Mucosa of rectum (tissue), 2 donors: ENCODE measurements at regions not wholly inside any gene's neighbourhood (a gene's known extent, or its start where the extent isn't known, plus 50 kb on each side); places are given as distances from the start of the nearest gene placed in this dataset.

Experiments used
- H3K27ac ChIP-seq, 2 donors: one replicate each; pipeline ENCODE4 v1.7.0; 2013; ENCODE audit warnings: inconsistent platforms in 2 of 2, low read depth in 2 of 2, low read length in 2 of 2
- H3K27me3 ChIP-seq, 2 donors: one replicate each; pipeline ENCODE4 v1.7.0; 2013; ENCODE audit warnings: low read length in 2 of 2; ENCODE audit not compliant: control insufficient read depth in 2 of 2, insufficient read depth in 2 of 2
- H3K36me3 ChIP-seq, 2 donors: one replicate each; pipeline ENCODE4 v1.7.0; 2013; ENCODE audit warnings: low read length in 2 of 2; ENCODE audit not compliant: control insufficient read depth in 2 of 2, insufficient read depth in 2 of 2
- H3K4me1 ChIP-seq, 2 donors: one replicate each; pipeline ENCODE4 v1.7.0; 2013; ENCODE audit warnings: low read length in 2 of 2, mild to moderate bottlenecking in 1 of 2; ENCODE audit not compliant: control insufficient read depth in 2 of 2, insufficient read depth in 2 of 2
- H3K4me3 ChIP-seq, 2 donors: one replicate each; pipeline ENCODE4 v1.7.0; 2013; ENCODE audit warnings: low read length in 2 of 2
- H3K9ac ChIP-seq, 2 donors: one replicate each; pipeline ENCODE4 v1.7.0; 2013; ENCODE audit warnings: low read length in 2 of 2, low read depth in 1 of 2, mild to moderate bottlenecking in 1 of 2
- H3K9me3 ChIP-seq, 2 donors: one replicate each; pipeline ENCODE4 v1.7.0; 2013; ENCODE audit warnings: low read length in 2 of 2; ENCODE audit not compliant: control insufficient read depth in 2 of 2
- donor health status: healthy.
- donor health status: Normal muscosa, but diverticular disease.

DNA sequence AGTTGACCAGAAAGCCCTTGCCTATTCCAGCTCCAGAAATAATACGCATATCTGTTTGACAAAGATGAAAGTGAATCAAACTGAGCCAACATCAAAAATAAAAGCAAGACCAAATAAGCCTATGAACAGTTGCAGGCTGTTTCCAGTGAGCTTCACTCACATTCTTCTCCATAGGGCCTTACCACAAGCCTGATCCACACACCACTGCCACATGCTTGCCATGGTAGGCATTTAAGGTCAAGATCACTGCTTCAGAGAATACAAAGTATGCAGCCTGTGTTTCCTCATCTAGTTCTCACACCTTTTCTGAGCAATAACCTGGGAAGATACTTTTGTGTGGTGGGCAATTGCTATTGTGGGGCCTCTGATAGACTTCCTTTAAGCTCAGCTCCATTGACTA is 1060.2 kb downstream of the CDH11 start:
- H3K9ac ChIP-seq: no peak overlapping the region
- H3K4me1 ChIP-seq: no peaks in the 10 kb centered on the region
- no peaks in the 10 kb centered on the region for H3K9me3 ChIP-seq
- no peaks in the 10 kb centered on the region for H3K27me3 ChIP-seq
- no peaks in the 10 kb centered on the region for H3K36me3 ChIP-seq
- no peak overlapping the region for H3K27ac ChIP-seq
- H3K4me3 ChIP-seq: no peak overlapping the region

DNA sequence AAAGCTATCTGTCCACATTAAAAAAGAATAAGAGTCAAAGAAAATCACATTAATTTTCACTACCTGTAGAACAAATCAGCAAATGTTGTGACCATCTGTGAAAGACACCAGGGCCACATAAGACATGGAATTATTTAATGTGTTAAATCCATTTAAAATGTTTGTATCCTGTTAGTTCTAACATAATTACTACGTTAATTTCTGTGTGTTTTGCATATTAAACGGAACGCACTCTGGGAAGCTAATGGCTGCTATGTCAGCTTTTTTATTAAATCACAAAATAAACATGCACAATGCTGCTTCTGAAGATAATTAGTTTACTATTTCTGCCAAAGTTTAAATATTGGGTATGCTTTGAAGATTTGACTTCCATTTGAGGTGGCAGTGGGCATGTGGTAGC is 1061.2 kb downstream of the CDH11 start:
- Histone ChIP-seq H3K4me1 (no peaks in the 10 kb centered on the region), H3K9me3 (no peaks in the 10 kb centered on the region), H3K36me3 (no peaks in the 10 kb centered on the region), H3K27ac (no peak overlapping the region), H3K9ac (no peak overlapping the region), H3K4me3 (no peak overlapping the region), H3K27me3 (no peaks in the 10 kb centered on the region)

DNA sequence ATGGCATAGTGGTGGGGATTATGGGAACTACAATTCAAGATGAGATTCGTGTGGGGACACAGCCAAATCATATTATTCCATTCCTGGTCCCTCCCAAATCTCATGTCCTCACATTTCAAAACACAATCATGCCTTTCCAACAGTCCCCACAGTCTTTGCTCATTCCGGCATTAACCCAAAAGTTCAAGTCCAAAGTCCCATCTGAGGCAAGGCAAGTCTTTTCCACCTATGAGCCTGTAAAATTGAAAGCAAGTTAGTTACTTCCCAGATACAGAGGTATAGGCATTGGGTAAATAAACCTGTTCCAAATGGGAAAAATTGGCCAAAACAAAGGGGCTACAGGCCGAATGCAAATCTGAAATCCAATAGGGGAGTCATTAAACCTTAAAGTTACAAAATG is 1063.2 kb downstream of the CDH11 start:
- Histone ChIP-seq H3K4me1 (no peaks in the 10 kb centered on the region), H3K36me3 (no peaks in the 10 kb centered on the region), H3K4me3 (no peak overlapping the region), H3K9ac (no peak overlapping the region), H3K27ac (no peak overlapping the region), H3K9me3 (no peaks in the 10 kb centered on the region), H3K27me3 (no peaks in the 10 kb centered on the region)

DNA sequence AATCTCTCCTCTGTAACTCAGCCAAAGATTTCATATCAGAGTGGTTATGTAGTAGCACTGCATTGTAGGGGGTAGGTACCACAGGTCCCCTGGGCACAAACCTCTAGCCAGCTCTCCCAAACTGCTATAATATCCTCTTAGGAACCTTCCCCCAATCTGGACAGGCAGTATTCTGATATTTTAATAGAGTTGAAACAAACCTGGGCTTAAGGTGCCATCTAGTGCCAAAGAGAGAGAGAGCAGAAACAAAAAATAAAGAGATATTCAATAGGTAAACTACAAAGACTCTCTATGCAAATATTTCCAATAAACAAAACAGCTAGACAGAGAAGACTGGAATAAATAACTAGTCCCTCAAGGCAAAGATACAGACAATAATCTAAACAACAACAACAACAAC is 1070.0 kb downstream of the CDH11 start:
- H3K36me3 ChIP-seq: no peaks in the 10 kb centered on the region
- H3K9me3 ChIP-seq: no peaks in the 10 kb centered on the region
- H3K27ac ChIP-seq: no peak overlapping the region
- no peaks in the 10 kb centered on the region for H3K4me1 ChIP-seq
- H3K27me3 ChIP-seq: no peaks in the 10 kb centered on the region
- H3K4me3 ChIP-seq: no peak overlapping the region
- H3K9ac ChIP-seq: no peak overlapping the region

DNA sequence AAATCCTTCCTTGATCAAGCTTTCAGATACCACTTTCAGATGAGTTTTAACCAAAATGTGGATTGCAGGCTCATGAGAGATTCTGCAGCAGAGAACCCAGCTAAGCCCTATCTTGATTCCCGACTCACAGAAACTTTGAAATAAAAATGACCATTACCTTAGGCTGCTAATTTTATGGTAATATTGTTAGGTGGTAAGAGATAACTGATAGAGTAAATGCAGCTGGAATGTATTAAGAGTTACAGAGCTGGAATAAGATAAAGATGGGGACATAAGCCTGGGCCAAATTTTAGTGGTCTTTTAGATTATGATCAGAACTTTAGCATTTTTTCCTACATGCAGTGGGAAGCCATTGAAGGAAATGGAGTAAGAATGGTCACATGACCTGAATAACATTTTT is 1074.0 kb downstream of the CDH11 start:
- Histone ChIP-seq H3K27ac (no peak overlapping the region), H3K4me1 (no peaks in the 10 kb centered on the region), H3K36me3 (no peaks in the 10 kb centered on the region), H3K27me3 (no peaks in the 10 kb centered on the region), H3K9ac (no peak overlapping the region), H3K4me3 (no peak overlapping the region), H3K9me3 (no peaks in the 10 kb centered on the region)

DNA sequence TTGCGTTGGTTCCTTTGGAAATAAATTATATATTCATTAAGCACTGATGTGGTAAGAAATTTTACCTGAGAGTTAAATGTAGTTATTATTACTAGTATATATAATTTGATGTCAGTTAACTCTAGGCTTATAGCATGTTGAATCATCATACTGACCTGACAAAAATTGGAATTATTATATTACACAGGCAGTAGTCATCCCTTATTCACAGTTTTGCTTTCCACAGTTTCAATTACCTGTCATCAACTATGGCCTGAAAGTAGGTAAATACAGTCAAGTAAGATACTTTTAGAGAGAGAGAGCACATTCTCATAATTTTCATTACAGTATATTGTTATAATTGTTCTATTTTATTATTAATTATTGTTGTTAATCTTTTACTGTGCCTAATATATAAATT is 1074.7 kb downstream of the CDH11 start:
- no peak overlapping the region for H3K9ac ChIP-seq
- H3K36me3 ChIP-seq: no peaks in the 10 kb centered on the region
- no peak overlapping the region for H3K4me3 ChIP-seq
- H3K9me3 ChIP-seq: no peaks in the 10 kb centered on the region
- no peaks in the 10 kb centered on the region for H3K4me1 ChIP-seq
- H3K27me3 ChIP-seq: no peaks in the 10 kb centered on the region
- no peak overlapping the region for H3K27ac ChIP-seq

DNA sequence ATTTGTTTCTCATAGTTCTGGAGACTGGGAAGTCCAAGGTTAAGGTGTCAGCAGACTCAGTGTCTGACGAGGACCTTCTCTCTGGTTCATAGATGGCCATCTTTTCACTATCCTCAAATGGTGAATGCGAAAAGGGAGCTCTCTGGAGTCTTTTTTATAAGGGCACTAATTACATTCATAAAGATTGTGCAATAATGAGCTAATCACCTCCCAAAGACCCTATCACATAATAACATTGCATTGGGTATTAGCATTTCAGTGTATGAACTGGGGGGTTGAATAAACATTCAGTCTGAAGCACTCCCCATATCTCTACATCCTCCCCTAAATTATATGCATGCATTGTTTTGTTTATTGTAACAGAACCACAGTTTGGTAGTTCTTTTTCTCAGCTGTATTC is 1086.5 kb downstream of the CDH11 start:
- H3K9me3 ChIP-seq: no peaks in the 10 kb centered on the region
- no peaks in the 10 kb centered on the region for H3K27me3 ChIP-seq
- H3K9ac ChIP-seq: no peak overlapping the region
- H3K4me1 ChIP-seq: no peaks in the 10 kb centered on the region
- no peak overlapping the region for H3K4me3 ChIP-seq
- no peaks in the 10 kb centered on the region for H3K36me3 ChIP-seq
- H3K27ac ChIP-seq: no peak overlapping the region

DNA sequence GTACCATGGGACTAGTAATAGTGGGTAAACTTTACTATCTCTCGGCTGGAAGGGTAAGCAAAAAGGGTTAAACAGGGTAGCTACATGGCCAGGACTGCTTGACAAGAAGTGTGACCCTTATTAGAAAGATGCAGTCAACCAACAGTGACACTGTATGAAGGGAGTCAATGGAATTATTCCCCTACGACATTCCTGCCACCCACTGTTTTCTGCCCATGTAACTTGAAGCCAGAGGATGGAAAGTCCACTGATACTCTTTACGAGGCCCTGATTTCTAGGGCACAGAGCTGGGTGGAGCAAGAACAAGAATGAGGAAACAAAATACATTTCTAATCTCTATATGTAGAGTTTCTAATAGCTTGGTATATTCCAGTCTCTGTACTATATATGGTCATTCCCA is 1102.5 kb downstream of the CDH11 start:
- no peaks in the 10 kb centered on the region for H3K36me3 ChIP-seq

DNA sequence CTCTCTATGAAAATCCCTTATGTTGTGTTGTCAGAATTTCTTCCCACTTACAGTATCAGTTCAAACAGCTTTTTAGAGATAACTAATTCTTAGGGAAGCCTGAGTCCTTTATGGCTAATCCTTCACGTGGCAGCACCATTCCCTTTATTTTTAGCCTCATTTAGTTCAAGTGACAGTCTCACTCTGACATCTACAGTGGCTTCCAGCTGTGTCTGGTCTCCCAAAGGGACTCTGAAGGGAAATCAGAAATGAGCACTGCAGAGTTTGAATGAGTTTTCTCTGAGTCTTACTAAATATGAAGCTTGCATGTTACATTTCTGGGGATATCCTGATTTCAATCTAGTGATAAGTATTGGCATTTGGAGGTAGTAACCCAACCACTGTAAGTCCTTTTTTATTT is 1104.1 kb downstream of the CDH11 start:
- Histone ChIP-seq H3K4me3 (no peak overlapping the region), H3K36me3 (no peaks in the 10 kb centered on the region), H3K4me1 (no peaks in the 10 kb centered on the region), H3K9me3 (no peaks in the 10 kb centered on the region), H3K27ac (no peak overlapping the region), H3K9ac (no peak overlapping the region), H3K27me3 (no peaks in the 10 kb centered on the region)

More for the DNA sequence above, 1102.5 kb downstream of the CDH11 start:
- H3K9ac ChIP-seq: no peak overlapping the region
- no peaks in the 10 kb centered on the region for H3K4me1 ChIP-seq
- H3K27me3 ChIP-seq: no peaks in the 10 kb centered on the region
- H3K9me3 ChIP-seq: no peaks in the 10 kb centered on the region
- no peak overlapping the region for H3K4me3 ChIP-seq
- no peak overlapping the region for H3K27ac ChIP-seq

DNA sequence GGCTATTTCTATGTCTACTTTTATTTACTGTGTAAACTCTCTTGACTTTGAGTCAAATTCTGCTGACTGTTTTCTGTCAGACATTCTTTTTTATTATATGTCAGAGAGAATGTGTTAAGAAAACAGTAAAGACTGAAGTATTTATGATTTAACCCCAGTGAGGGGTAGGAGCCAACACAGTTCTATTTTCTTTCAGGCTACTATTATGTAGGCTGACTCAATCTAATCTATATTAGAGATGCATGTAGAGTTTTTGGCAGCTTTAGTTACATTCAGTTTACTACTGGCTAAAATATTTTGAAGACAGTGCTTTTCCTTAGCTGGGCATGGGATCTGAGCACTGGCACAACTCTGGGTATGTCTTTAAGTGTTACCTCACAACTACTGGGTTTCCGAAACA is 1108.0 kb downstream of the CDH11 start:
- no peaks in the 10 kb centered on the region for H3K36me3 ChIP-seq
- H3K27ac ChIP-seq: no peak overlapping the region
- H3K9ac ChIP-seq: no peak overlapping the region
- no peaks in the 10 kb centered on the region for H3K4me1 ChIP-seq
- H3K9me3 ChIP-seq: no peaks in the 10 kb centered on the region
- no peaks in the 10 kb centered on the region for H3K27me3 ChIP-seq
- no peak overlapping the region for H3K4me3 ChIP-seq

DNA sequence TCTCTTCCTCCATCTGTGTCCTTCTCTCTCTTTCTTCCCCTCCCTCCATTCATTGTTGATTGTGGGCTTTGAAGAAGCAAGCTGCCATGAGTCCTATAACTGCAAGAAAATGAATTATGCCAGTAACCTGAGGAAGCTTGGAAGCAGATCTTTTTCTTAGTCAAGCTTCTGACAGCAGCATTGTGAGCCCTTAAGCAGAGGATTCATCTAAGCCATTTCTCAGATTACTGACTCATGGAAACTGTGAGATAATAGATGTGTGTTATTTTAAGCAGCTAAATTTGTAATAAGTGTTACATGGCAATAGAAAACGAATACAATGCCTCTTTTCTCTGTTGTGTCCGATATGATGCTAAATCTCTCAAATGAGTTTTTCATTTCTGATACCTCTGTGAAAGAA is 1109.7 kb downstream of the CDH11 start:
- no peaks in the 10 kb centered on the region for H3K36me3 ChIP-seq
- H3K27ac ChIP-seq: no peak overlapping the region
- H3K27me3 ChIP-seq: no peaks in the 10 kb centered on the region
- no peak overlapping the region for H3K4me3 ChIP-seq
- no peak overlapping the region for H3K9ac ChIP-seq
- H3K9me3 ChIP-seq: no peaks in the 10 kb centered on the region
- H3K4me1 ChIP-seq: no peaks in the 10 kb centered on the region
